ENCODE measurements at regions not wholly inside any gene's neighbourhood (a gene's known extent, or its start where the extent isn't known, plus 50 kb on each side); places are given as distances from the start of the nearest gene placed in this dataset.

DNA sequence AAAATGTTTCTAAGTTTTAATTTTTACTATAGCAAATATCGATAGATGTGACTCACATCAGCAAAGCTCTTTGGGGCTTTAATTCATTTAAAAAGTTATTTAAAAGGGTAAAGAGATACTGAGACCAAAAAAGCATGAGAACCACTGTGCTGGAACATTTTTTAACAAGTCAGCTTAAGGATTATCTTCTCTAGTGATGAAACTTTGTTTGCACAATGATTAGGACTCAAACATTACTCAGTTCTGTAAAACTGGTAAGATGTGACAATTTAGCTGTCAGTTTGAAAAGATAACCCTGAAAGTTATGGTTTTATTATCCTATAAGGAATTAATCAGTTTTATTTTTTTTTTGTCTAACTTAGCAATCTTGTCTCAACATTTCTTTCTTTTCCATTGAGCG, 301.4 kb downstream of the TSN start:
- Mint-ChIP-seq H3K36me3 (ENCODE audit: insufficient read depth, unreplicated experiment) (no peaks in the 10 kb centered on the region), H3K4me3 (ENCODE audit: unreplicated experiment) (no peak overlapping the region), H3K27ac (ENCODE audit: low read depth, unreplicated experiment) (no peak overlapping the region), H3K9me3 (ENCODE audit: unreplicated experiment) (peaks cover 16% of the 10 kb centered on the region), H3K4me1 (ENCODE audit: insufficient read depth, unreplicated experiment) (no peaks in the 10 kb centered on the region), H3K27me3 (ENCODE audit: insufficient read depth, unreplicated experiment) (no peaks in the 10 kb centered on the region)
- ChIA-PET CTCF (interaction anchor here (0.6 kb wide), 1 partner anchor 127 kb away, joined by 3 read pairs; no protein-coding TSS in a partner anchor), POLR2A (no interaction called here)
- TF ChIP-seq, protein P1, sequence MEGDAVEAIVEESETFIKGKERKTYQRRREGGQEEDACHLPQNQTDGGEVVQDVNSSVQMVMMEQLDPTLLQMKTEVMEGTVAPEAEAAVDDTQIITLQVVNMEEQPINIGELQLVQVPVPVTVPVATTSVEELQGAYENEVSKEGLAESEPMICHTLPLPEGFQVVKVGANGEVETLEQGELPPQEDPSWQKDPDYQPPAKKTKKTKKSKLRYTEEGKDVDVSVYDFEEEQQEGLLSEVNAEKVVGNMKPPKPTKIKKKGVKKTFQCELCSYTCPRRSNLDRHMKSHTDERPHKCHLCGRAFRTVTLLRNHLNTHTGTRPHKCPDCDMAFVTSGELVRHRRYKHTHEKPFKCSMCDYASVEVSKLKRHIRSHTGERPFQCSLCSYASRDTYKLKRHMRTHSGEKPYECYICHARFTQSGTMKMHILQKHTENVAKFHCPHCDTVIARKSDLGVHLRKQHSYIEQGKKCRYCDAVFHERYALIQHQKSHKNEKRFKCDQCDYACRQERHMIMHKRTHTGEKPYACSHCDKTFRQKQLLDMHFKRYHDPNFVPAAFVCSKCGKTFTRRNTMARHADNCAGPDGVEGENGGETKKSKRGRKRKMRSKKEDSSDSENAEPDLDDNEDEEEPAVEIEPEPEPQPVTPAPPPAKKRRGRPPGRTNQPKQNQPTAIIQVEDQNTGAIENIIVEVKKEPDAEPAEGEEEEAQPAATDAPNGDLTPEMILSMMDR (IDR thresholded peaks at IDR 0.05; ENCODE audit: unreplicated experiment): no peak
- no peak for DNase-seq (ENCODE audit: unreplicated experiment)
- intact Hi-C loops (cut with micrococcal nuclease): no loop called here
- BruUV-seq (replicated peaks): no TSS peak

DNA sequence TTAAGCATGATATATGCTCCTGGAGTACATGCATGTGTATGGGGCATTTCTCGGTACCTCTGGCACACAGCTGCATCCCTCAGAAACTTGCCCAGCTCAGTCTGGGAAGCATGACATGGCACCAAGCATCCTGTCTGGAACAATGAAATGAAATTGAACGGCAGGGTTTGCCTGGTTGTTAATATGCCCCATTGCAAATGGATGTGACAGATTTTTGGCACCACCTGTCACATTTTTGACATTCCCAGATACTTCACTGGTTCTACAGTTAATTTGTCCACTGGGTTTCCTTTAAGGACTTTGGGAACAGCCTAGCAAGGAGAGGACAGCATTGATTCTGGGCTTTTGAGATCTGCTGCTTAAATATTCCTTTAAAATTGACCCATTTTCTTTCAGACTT, 305.8 kb downstream of the TSN start:
- DNase-seq (ENCODE audit: unreplicated experiment): no peak
- Mint-ChIP-seq H3K4me1 (ENCODE audit: insufficient read depth, unreplicated experiment) (peaks cover 11% of the 10 kb centered on the region), H3K4me3 (ENCODE audit: unreplicated experiment) (no peak overlapping the region), H3K9me3 (ENCODE audit: unreplicated experiment) (no peaks in the 10 kb centered on the region), H3K36me3 (ENCODE audit: insufficient read depth, unreplicated experiment) (no peaks in the 10 kb centered on the region), H3K27ac (ENCODE audit: low read depth, unreplicated experiment) (no peak overlapping the region), H3K27me3 (ENCODE audit: insufficient read depth, unreplicated experiment) (no peaks in the 10 kb centered on the region)
- POLR2A ChIA-PET: interaction anchor here (1.4 kb wide), 1 partner anchor 32 kb away, joined by 4 read pairs; no protein-coding TSS in a partner anchor
- TF ChIP-seq, protein P1 (IDR thresholded peaks at IDR 0.05; ENCODE audit: unreplicated experiment): no peak
- BruUV-seq (replicated peaks): no TSS peak
- intact Hi-C loops (cut with micrococcal nuclease): no loop called here
- CTCF ChIA-PET: no interaction called here

DNA sequence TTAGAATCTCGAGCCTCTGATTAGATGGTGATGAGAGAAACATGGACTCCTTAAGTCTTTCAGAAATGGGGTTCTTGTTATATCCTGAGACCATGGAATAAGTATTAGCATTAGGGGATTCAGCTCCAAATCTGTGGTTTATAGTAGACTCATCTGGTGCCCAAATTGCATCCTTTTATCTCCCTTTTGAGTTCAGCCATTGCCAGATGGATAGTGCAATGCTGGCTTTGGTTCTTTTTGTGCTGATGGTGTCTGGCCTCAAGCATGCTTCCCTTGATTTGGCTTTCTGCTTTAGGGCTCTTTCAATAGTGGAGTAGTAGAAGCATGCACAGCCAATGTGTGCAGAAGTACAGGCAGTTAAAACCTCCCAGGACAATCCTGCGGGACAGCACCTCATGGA, 306.4 kb downstream of the TSN start:
- BruUV-seq (replicated peaks): no TSS peak
- Mint-ChIP-seq H3K36me3 (ENCODE audit: insufficient read depth, unreplicated experiment) (no peaks in the 10 kb centered on the region), H3K27ac (ENCODE audit: low read depth, unreplicated experiment) (no peak overlapping the region), H3K9me3 (ENCODE audit: unreplicated experiment) (no peaks in the 10 kb centered on the region), H3K4me3 (ENCODE audit: unreplicated experiment) (no peak overlapping the region), H3K4me1 (ENCODE audit: insufficient read depth, unreplicated experiment) (peaks cover 11% of the 10 kb centered on the region), H3K27me3 (ENCODE audit: insufficient read depth, unreplicated experiment) (no peaks in the 10 kb centered on the region)
- intact Hi-C loops (cut with micrococcal nuclease): no loop called here
- no peak for DNase-seq (ENCODE audit: unreplicated experiment)
- ChIA-PET CTCF (no interaction called here), POLR2A (interaction anchor here (1.4 kb wide), 1 partner anchor 33 kb away, joined by 4 read pairs; no protein-coding TSS in a partner anchor)
- TF ChIP-seq, protein P1 (IDR thresholded peaks at IDR 0.05; ENCODE audit: unreplicated experiment): no peak

DNA sequence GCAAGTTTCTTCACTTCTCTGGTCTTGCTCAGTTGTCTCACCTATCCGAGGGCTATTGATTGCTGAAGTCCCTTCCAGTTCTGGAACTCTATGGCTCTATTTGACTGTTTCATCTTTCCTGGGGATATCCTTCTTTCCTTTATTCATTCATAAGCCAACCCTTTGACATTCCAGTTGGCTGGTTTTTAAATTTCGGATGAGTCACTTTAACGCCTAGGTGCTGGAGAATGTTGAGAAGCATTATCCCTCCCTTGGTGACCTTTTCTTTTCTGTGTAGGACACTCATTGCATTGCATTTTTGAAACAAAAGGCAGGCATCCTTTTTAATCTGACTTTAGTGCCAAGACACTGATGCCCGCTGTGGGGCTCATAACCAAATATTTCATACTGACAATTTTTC, 307.1 kb downstream of the TSN start:
- Mint-ChIP-seq H3K4me1 (ENCODE audit: insufficient read depth, unreplicated experiment) (peaks cover 11% of the 10 kb centered on the region), H3K27me3 (ENCODE audit: insufficient read depth, unreplicated experiment) (no peaks in the 10 kb centered on the region), H3K4me3 (ENCODE audit: unreplicated experiment) (no peak overlapping the region), H3K9me3 (ENCODE audit: unreplicated experiment) (no peaks in the 10 kb centered on the region), H3K36me3 (ENCODE audit: insufficient read depth, unreplicated experiment) (no peaks in the 10 kb centered on the region), H3K27ac (ENCODE audit: low read depth, unreplicated experiment) (no peak overlapping the region)
- CTCF ChIA-PET: no interaction called here
- no peak for DNase-seq (ENCODE audit: unreplicated experiment)
- intact Hi-C loops (cut with micrococcal nuclease): no loop called here
- TF ChIP-seq, protein P1 (IDR thresholded peaks at IDR 0.05; ENCODE audit: unreplicated experiment): no peak
- no TSS peak for BruUV-seq (replicated peaks)
- POLR2A ChIA-PET: no interaction called here
